ENCODE measurements at regions not wholly inside any gene's neighbourhood (a gene's known extent, or its start where the extent isn't known, plus 50 kb on each side); places are given as distances from the start of the nearest gene placed in this dataset.
"Not testable (repeated sequence)": the region's sequence is repeated elsewhere in the genome, so short reads cannot be mapped to it uniquely, and the experiment has no call there.

GRCh38 chr14:99995700-99996356, 69.4 kb upstream of the EVL start:
- peak; percentile 48 for DNase-seq (ENCODE audit: low spot score)

GRCh38 chr14:99996951-99997571, 68.2 kb upstream of the EVL start:
- no peak for DNase-seq (ENCODE audit: low spot score)

- not testable (repeated sequence) for DNase-seq (ENCODE audit: low spot score)
These were observed 64.8 kb upstream of the EVL start for GRCh38 chr14:100000398-100000797.

- DNase-seq (ENCODE audit: low spot score), result no peak
These were observed 60.8 kb upstream of the EVL start for GRCh38 chr14:100004392-100004791.

- no peak for DNase-seq (ENCODE audit: low spot score)
These were observed 58.0 kb upstream of the EVL start for GRCh38 chr14:100007254-100007653.

GRCh38 chr14:100009802-100010201, 55.4 kb upstream of the EVL start:
- not testable (repeated sequence) for DNase-seq (ENCODE audit: low spot score)

GRCh38 chr14:100010679-100011078, 54.5 kb upstream of the EVL start:
- DNase-seq (ENCODE audit: low spot score), result no peak

- no peak for DNase-seq (ENCODE audit: low spot score)
These were observed 53.4 kb upstream of the EVL start for GRCh38 chr14:100011628-100012325.

GRCh38 chr14:100012478-100013327, 52.5 kb upstream of the EVL start:
- no peak for DNase-seq (ENCODE audit: low spot score)

GRCh38 chr14:100015251-100015655, 50.0 kb upstream of the EVL start:
- DNase-seq (ENCODE audit: low spot score), result no peak

Measured in COLO829 (cell line).